ENCODE measurements at regions not wholly inside any gene's neighbourhood (a gene's known extent, or its start where the extent isn't known, plus 50 kb on each side); places are given as distances from the start of the nearest gene placed in this dataset.
"Not testable (repeated sequence)": the region's sequence is repeated elsewhere in the genome, so short reads cannot be mapped to it uniquely, and the experiment has no call there.

DNA sequence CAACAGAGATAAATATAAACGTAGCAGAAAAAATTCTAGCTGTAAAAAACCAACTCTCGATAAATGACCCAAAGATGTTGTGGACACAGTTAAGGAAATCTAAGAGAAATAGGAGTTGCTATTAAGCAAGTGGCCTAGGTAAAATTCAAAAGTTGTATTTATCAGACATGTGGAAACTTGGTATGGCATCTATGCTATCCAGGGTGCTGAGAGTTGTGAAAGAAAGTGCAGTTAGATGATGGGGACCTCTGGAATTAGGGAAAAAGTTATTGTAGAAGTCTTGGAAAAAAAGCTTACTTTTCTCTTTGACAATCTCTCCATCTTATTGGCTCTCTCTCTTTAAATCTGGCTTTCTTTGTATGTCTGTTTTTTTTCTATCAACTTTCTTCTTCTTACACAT lies 1090.9 kb downstream of the TBL1XR1 start:
- peaks cover 0 to 5% (median 4%) of the 10 kb centered on the region in 3 donors for H3K9me3 Mint-ChIP-seq
- H3K4me3 Mint-ChIP-seq, result no peak overlapping the region
- no peaks in the 10 kb centered on the region for H3K27me3 Mint-ChIP-seq
- no peaks in the 10 kb centered on the region for H3K4me1 Mint-ChIP-seq
- H3K36me3 Mint-ChIP-seq, result peaks cover 2% of the 10 kb centered on the region
- no peak overlapping the region for H3K27ac Mint-ChIP-seq

DNA sequence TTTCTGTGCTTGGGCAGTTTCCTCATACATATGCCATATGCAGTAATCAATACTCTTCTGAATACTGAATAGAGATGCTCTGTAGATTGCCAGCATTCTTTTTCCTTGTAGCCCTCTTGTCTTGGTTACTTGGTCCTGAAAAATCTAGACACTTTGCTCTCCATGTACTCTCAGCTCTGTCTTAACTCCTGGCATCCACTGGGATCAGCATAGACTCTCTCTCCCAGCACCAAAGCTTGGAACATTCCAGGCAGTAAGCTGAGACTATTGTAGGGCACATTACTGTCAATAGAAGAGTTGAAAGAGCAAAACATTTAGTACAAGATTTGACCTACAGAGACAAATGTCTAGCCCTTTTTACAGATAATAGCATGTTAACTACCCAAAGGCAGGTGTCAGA lies 1100.3 kb downstream of the TBL1XR1 start:
- H3K4me1 Mint-ChIP-seq, result no peaks in the 10 kb centered on the region
- H3K36me3 Mint-ChIP-seq, result peaks cover under 1% of the 10 kb centered on the region
- H3K27ac Mint-ChIP-seq, result no peak overlapping the region
- no peak overlapping the region for H3K4me3 Mint-ChIP-seq
- H3K9me3 Mint-ChIP-seq, result peaks cover 0 to 7% (median 0%) of the 10 kb centered on the region in 3 donors
- no peaks in the 10 kb centered on the region for H3K27me3 Mint-ChIP-seq

DNA sequence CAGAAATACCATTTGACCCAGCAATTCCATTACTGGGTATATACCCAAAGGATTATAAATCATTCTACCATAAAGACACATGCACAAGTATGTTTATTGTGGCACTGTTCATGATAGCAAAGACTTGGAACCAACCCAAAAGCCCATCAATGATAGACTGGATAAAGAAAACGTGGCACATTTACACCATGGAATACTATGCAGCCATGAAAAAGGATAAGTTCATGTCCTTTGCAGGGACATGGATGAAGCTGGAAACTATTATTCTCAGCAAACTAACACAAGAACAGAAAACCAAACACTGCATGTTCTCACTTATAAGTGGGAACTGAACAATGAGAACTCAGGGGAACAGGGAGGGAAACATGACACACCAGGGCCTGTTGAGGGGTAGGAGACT lies 1103.4 kb downstream of the TBL1XR1 start:
- not testable (repeated sequence) for H3K4me3 Mint-ChIP-seq, H3K27ac Mint-ChIP-seq, H3K4me1 Mint-ChIP-seq, H3K36me3 Mint-ChIP-seq, H3K27me3 Mint-ChIP-seq, H3K9me3 Mint-ChIP-seq

DNA sequence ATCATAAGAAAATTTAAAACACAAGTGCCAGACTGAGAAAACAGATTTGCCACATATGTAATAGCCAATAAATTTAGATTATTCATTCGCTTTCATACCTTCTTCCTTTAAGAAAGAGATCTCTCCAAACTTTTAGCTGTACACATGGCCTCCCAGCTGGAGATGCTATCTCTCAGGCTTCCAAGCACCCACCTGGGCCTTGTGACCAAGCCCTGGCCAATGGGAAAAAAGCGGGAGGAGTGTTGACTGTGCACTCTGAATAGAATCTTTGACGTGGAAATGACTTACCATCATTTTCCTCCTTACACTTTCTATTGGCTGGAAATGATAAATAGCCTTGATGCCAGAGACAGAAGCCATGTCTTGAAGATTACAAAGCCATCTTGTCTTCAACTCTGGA lies 1106.6 kb downstream of the TBL1XR1 start:
- no peak overlapping the region for H3K4me3 Mint-ChIP-seq
- H3K9me3 Mint-ChIP-seq, result peaks cover 0 to 4% (median 0%) of the 10 kb centered on the region in 3 donors
- no peaks in the 10 kb centered on the region for H3K4me1 Mint-ChIP-seq
- H3K27me3 Mint-ChIP-seq, result no peaks in the 10 kb centered on the region
- no peak overlapping the region for H3K27ac Mint-ChIP-seq
- no peaks in the 10 kb centered on the region for H3K36me3 Mint-ChIP-seq

DNA sequence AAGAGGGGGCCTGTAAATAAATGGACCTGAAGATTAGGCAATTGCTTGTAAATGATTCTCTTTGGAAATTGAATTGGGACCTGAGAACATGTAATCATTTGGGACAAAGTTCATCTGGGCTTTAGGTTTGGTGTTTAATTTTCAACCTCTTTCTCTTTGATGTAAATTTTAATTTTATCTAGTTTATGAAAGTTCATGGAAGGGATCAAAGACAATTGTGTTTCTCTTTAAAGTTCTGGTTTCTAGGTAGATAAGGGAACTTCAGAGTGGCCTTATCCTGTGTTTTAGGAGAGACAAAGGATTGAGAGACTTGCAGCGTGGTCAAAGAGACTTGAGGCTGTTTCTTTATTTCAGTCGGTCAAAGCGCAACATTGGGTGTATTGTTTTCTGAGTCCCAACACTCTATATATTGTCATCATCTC lies 1108.3 kb downstream of the TBL1XR1 start:
- Mint-ChIP-seq H3K4me1 (no peaks in the 10 kb centered on the region), H3K27me3 (no peaks in the 10 kb centered on the region), H3K4me3 (no peak overlapping the region), H3K27ac (no peak overlapping the region), H3K36me3 (no peaks in the 10 kb centered on the region), H3K9me3 (peaks cover 0 to 1% (median 0%) of the 10 kb centered on the region in 3 donors)

DNA sequence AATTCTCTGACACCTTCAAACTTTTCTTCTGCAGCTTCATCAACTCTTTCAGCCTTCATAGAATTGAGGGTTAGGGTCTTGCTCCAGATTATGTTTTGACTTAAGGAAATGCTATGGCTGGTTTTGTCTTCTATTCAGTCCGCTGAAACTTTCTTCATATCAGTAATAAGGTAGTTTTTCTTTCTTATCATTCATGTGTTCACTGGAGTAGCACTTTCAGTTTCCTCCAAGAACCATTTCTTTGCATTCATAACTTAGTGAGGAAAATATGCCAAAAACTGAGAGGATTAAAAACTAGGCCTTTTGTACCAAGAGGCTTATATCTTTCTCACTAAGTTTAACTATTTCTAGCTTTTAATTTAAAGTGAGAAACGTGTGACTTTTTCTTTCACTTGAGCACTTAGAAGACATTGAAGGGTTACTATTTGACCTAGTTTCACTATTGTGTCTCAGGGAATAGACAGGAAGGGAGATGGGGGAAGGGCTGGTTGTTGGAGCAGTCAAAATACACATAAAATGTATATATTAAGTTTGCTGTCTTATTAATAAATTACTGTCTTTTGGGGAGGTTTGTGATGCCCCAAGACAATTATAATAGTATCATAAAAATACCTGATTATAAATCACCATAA lies 1110.1 kb downstream of the TBL1XR1 start:
- Mint-ChIP-seq H3K27me3 (no peaks in the 10 kb centered on the region), H3K4me3 (no peak overlapping the region), H3K9me3 (no peaks in the 10 kb centered on the region), H3K36me3 (no peaks in the 10 kb centered on the region), H3K27ac (no peak overlapping the region), H3K4me1 (no peaks in the 10 kb centered on the region)

DNA sequence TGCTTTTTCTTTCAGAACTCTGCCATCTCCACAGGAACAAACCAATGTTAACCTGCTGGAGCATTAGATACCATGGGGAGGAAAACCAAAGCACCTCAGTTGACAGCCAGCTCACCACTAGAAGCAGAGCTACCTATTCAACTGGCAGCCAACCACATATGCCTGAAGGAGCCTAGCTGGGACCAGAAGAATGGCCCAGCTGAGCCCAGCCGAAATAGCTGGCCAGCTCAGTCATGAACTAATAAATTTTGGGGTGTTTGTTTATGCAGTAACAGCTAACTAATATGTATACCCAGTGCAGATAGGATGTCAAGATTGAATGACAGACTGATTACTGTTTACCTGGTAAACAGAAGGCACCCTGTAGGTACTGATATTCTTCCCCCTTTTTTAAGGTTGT lies 1117.5 kb downstream of the TBL1XR1 start:
- no peak overlapping the region for H3K27ac Mint-ChIP-seq

DNA sequence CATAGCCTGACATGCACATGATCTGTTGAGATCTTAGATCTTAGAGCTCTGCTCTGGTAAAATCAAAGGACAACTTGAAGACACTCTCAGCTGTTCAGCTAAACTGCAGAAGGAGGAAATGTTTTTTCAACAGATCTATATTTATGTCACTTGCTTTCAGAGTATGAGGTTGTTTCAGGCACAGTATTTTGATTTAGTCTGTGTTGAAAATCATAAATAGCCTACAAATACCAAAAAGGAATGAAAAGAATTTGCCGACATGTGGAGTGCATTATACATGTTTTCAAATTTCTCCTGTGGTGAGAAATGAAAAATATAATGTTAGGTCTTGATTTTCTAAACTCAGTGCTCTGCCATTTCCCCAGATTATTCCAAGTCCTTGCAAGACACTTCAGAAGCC lies 1118.4 kb downstream of the TBL1XR1 start:
- no peaks in the 10 kb centered on the region for H3K27me3 Mint-ChIP-seq
- H3K36me3 Mint-ChIP-seq, result no peaks in the 10 kb centered on the region
- no peaks in the 10 kb centered on the region for H3K4me1 Mint-ChIP-seq
- H3K27ac Mint-ChIP-seq, result no peak overlapping the region
- H3K9me3 Mint-ChIP-seq, result peaks cover 0 to 8% (median 0%) of the 10 kb centered on the region in 3 donors
- H3K4me3 Mint-ChIP-seq, result no peak overlapping the region

More for the DNA sequence above, 1117.5 kb downstream of the TBL1XR1 start:
- peaks cover 0 to 8% (median 0%) of the 10 kb centered on the region in 3 donors for H3K9me3 Mint-ChIP-seq
- no peaks in the 10 kb centered on the region for H3K36me3 Mint-ChIP-seq
- no peaks in the 10 kb centered on the region for H3K27me3 Mint-ChIP-seq
- no peak overlapping the region for H3K4me3 Mint-ChIP-seq
- no peaks in the 10 kb centered on the region for H3K4me1 Mint-ChIP-seq

DNA sequence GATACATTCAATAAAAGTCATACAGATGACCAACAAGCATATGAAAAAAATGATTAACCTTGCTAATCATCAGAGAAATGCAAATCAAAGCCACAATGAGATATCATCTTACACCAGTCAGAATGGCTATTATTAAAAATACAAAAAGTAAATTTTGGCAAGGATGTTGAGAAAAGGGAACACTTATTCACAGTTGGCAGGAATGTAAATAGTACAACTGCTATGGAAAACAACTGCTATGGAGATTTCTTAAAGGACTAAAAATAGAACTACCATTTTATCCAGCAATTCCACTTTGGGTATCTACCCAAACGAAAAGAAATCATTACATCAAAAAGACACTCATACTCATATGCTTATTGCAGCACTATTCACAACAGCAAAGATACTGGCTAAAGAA lies 1121.8 kb downstream of the TBL1XR1 start:
- Mint-ChIP-seq H3K4me1 (no peaks in the 10 kb centered on the region), H3K9me3 (peaks cover 0 to 6% (median 0%) of the 10 kb centered on the region in 3 donors), H3K4me3 (no peak overlapping the region), H3K36me3 (no peaks in the 10 kb centered on the region), H3K27ac (no peak overlapping the region), H3K27me3 (no peaks in the 10 kb centered on the region)

DNA sequence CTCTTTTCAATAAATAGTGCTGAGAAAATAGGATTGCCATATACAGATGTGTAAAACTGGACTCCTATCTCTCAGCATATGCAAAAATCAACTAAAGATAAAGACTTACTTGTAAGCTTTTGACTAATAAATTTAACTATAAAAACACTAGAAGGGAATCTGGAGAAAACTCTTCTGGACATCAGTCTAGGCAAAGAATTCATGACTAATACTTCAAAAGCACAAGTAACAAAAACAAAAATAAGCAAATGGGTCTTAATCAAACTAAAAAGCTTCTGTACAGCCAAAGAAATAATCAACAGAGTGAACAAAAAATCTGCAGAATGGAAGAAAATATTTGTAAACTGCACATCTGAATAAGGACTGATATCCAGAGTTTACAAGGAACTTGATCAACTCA lies 1122.2 kb downstream of the TBL1XR1 start:
- Mint-ChIP-seq H3K4me3 (no peak overlapping the region), H3K4me1 (no peaks in the 10 kb centered on the region), H3K27ac (no peak overlapping the region), H3K36me3 (no peaks in the 10 kb centered on the region), H3K9me3 (peaks cover 0 to 6% (median 0%) of the 10 kb centered on the region in 3 donors), H3K27me3 (no peaks in the 10 kb centered on the region)

DNA sequence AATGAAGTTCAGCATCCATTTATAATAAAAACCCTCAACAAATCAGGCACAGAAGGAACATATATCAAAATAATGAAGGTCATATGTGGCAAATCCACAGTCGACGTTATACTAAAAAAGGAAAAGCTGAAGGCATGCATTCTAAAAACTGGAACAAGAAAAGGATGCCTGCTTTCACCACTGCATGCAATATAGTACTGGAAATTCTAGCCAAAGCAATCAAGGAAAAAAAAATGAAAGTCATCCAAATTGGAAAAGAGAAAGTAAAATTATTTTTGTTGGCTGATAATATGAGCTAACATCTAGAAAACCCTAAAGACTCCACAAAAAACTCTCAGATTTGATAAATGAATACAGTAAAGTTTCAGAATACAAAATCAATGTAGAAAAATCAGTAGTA lies 1123.2 kb downstream of the TBL1XR1 start:
- Mint-ChIP-seq H3K27ac (no peak overlapping the region), H3K4me3 (no peak overlapping the region), H3K9me3 (peaks cover 0 to 6% (median 0%) of the 10 kb centered on the region in 3 donors), H3K27me3 (no peaks in the 10 kb centered on the region), H3K36me3 (no peaks in the 10 kb centered on the region), H3K4me1 (no peaks in the 10 kb centered on the region)

DNA sequence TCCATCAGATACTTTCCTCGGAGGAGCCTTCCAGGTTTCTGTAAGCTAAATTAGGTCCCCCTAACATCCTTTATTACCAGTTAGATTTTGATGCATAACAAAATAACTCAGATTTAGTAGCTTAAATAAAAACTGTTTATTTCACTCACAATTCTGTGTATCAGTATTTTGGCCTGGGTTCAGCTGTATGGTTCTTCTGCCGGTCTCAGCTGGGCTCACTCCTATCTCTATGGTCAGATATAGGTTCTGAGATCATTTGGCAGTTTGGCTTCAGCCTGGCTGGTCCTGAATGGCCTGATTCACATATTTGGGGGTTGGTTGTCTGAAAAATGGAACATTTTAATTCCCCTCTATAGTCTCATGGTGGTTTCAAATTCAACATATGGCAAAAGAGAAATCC lies 1125.3 kb downstream of the TBL1XR1 start:
- Mint-ChIP-seq H3K27ac (no peak overlapping the region), H3K4me3 (no peak overlapping the region), H3K27me3 (no peaks in the 10 kb centered on the region), H3K36me3 (no peaks in the 10 kb centered on the region), H3K4me1 (no peaks in the 10 kb centered on the region), H3K9me3 (peaks cover 0 to 6% (median 0%) of the 10 kb centered on the region in 3 donors)

DNA sequence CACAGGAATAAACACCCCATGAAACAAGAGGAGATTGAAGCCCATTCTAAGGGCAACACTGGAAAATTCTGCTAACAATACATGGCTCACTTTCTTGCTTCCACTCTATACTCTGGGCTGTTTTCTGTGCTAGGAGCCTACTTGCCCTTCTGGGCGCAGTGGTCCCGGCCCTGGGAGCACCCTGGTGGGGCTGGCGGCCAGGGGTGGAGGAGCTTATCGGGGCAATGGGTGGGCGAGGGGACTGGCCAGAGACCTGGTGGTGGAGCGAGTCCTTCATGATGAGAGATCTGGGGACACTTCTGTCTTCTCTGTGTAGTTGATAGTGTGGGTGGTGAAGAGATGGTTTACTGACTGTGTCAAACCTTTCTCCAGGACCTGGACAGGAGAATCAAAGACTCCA lies 1128.5 kb downstream of the TBL1XR1 start:
- Mint-ChIP-seq H3K4me3 (no peak overlapping the region), H3K27me3 (no peaks in the 10 kb centered on the region), H3K27ac (no peak overlapping the region), H3K4me1 (no peaks in the 10 kb centered on the region), H3K36me3 (no peaks in the 10 kb centered on the region), H3K9me3 (no peaks in the 10 kb centered on the region)

DNA sequence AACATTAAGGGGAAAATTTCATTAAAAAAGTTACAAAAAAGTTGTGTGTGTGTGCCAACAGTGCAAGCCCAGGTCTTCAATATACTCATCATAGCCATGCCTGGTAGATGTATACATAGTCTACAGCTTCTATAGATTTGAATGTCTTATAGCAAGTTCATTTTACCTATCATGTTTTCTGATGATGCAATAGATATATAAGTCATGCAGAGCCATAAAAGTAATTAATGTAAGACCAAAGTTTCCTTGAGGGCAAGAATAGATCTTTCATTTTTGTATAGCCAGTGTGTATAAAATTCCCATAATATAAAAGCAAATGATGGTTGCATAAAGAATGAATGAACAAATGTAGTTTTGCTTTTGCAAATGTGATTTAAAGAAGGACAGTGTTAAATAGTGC lies 1138.4 kb downstream of the TBL1XR1 start:
- H3K36me3 Mint-ChIP-seq, result no peaks in the 10 kb centered on the region
- H3K27me3 Mint-ChIP-seq, result no peaks in the 10 kb centered on the region
- no peak overlapping the region for H3K4me3 Mint-ChIP-seq
- no peak overlapping the region for H3K27ac Mint-ChIP-seq
- no peaks in the 10 kb centered on the region for H3K4me1 Mint-ChIP-seq
- H3K9me3 Mint-ChIP-seq, result no peaks in the 10 kb centered on the region

DNA sequence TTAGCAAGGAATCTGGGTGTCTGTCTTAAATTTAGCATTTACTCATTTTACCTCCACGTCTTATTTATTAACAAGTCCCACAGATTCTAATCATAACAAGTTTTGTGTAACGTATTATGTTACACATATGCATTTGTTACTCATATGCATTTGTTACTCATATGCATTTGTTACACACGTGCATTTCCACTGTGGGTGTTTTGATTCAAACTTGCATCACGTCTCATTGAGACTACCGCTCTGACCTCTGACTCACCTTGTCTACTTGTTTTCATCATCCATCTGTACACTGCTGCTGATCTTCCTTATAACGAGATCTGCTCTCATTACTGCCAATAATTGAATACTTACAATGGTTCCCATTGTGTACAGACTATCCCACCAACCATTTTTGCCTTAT lies 1141.4 kb downstream of the TBL1XR1 start:
- Mint-ChIP-seq H3K27ac (no peak overlapping the region), H3K36me3 (no peaks in the 10 kb centered on the region)

DNA sequence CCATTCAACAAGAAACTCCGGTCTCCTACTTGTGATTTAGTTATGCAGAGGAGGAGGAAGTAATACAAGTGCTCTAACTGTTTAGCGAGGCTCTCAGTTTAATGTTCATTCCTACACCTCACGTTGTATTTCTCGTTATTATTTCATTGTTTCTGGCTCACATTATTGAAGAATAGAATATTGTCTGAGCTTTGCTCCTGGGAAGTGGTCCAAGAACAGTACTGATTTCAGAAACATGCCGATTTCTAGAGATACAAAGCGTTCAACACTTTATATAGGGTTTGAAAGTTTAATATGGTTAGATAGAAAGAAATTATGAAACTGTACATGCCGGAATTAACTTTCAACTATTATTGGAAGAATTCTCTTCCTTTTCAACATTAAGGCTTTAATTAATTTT lies 1145.5 kb downstream of the TBL1XR1 start:
- Mint-ChIP-seq H3K4me3 (no peak overlapping the region), H3K9me3 (peaks cover 0 to 2% (median 0%) of the 10 kb centered on the region in 3 donors), H3K27me3 (no peaks in the 10 kb centered on the region), H3K4me1 (no peaks in the 10 kb centered on the region), H3K27ac (no peak overlapping the region), H3K36me3 (no peaks in the 10 kb centered on the region)

More for the DNA sequence above, 1141.4 kb downstream of the TBL1XR1 start:
- peaks cover 0 to 2% (median 0%) of the 10 kb centered on the region in 3 donors for H3K9me3 Mint-ChIP-seq
- no peaks in the 10 kb centered on the region for H3K27me3 Mint-ChIP-seq
- no peaks in the 10 kb centered on the region for H3K4me1 Mint-ChIP-seq
- H3K4me3 Mint-ChIP-seq, result no peak overlapping the region
